ENCODE measurements at regions not wholly inside any gene's neighbourhood (a gene's known extent, or its start where the extent isn't known, plus 50 kb on each side); places are given as distances from the start of the nearest gene placed in this dataset.

DNA sequence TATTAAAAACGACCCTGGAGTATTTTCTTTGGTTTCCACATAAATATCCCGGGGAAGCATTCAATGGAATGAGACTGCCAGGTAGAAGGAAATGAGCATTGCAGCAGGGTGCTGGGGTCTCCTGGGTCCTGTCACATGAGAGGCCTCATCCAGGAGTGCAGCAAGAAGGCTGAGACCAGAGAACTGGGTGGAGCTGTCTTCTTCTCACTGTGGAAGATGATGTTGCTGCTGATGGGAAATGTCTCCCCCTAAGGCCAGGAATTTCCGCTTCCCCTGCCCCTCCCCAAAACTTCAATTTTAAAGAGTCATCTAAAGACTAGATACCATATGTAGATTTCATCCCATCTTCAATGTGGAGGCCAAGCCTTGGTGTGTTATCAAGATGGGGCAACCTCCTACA lies 95.2 kb upstream of the SIX2 start:
- no peaks in the 10 kb centered on the region for H3K9me2 ChIP-seq (replicated peaks; ENCODE audit: insufficient read depth, low read length)
- H2AFZ ChIP-seq (ENCODE audit: low read length): no peak overlapping the region
- no peak for DNase-seq
- H3K79me2 ChIP-seq (ENCODE audit: low read length): no peaks in the 10 kb centered on the region
- no peaks in the 10 kb centered on the region for H3F3A ChIP-seq (ENCODE audit: insufficient read depth, low read length)
- no peak overlapping the region for H3K27ac ChIP-seq (ENCODE audit: low read length)
- no peaks in the 10 kb centered on the region for H3K4me1 ChIP-seq (ENCODE audit: low read length)
- H3K9ac ChIP-seq (ENCODE audit: low read length): no peak overlapping the region
- H3K9me3 ChIP-seq (replicated peaks; ENCODE audit: insufficient read depth, low read length): no peaks in the 10 kb centered on the region
- no peaks in the 10 kb centered on the region for H3K27me3 ChIP-seq (replicated peaks; ENCODE audit: insufficient read depth, low read length)
- H3K4me2 ChIP-seq (ENCODE audit: low read depth, low read length): no peak overlapping the region
- no peaks in the 10 kb centered on the region for H3K36me3 ChIP-seq (replicated peaks; ENCODE audit: insufficient read depth, low read length)
- H3K4me3 ChIP-seq (ENCODE audit: low read length): no peak overlapping the region
- TF ChIP-seq EZH2 (optimal IDR thresholded peaks at IDR 0.05; ENCODE audit: low read depth, low read length): no peak
- TF ChIP-seq, protein P1, sequence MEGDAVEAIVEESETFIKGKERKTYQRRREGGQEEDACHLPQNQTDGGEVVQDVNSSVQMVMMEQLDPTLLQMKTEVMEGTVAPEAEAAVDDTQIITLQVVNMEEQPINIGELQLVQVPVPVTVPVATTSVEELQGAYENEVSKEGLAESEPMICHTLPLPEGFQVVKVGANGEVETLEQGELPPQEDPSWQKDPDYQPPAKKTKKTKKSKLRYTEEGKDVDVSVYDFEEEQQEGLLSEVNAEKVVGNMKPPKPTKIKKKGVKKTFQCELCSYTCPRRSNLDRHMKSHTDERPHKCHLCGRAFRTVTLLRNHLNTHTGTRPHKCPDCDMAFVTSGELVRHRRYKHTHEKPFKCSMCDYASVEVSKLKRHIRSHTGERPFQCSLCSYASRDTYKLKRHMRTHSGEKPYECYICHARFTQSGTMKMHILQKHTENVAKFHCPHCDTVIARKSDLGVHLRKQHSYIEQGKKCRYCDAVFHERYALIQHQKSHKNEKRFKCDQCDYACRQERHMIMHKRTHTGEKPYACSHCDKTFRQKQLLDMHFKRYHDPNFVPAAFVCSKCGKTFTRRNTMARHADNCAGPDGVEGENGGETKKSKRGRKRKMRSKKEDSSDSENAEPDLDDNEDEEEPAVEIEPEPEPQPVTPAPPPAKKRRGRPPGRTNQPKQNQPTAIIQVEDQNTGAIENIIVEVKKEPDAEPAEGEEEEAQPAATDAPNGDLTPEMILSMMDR (IDR thresholded peaks at IDR 0.05; ENCODE audit: low read length): no peak
- no peak for TF ChIP-seq EZH2phosphoT487 (IDR thresholded peaks at IDR 0.05; ENCODE audit: low read length)
- no peaks in the 10 kb centered on the region for H4K20me1 ChIP-seq (ENCODE audit: insufficient read depth, low read length)

DNA sequence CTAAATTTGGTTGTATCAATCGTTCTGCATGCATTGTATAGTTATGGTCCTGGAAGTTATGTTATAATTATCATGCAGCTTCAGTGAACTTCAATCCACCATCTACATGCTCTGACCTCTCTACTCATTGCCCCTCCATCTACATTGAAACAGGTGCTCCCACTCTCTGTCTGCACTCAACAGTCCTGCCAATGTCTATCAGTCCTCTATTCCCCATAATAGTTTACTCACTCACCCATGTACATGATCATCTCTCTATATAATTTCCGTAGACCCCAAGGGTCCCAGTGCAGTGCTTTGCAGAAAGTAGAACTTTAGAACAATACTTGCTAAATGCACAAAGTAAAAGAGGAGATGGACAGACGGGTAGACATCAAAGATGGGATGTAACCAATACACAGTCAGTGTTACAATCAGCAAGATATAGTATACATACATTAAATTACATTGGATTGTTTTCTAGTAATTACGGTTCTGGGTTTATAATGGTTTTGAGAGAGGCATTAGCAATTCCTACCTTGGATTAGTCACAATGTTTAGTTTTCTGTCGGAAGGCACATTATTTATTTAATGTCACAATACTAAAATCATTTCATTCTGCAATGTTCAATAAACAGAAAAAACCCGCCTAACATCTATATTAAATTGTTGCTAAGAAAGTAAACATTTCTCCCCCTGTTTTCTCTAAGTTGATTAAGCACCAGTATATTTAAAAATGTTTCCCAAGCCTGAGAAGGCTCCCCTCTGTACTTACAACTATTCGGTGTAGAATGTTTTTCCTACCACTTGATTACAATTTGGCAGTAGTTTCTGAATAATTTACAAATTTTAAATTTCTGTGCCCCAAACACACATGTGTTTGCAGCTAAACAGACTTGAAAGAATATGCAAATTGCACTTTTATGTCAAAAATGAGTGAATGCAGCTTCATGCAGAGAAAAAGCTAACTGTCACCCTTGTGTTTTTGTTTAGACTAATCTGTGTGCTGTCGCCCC lies 94.4 kb upstream of the SIX2 start:
- H3K4me2 ChIP-seq (ENCODE audit: low read depth, low read length): no peak overlapping the region
- H2AFZ ChIP-seq (ENCODE audit: low read length): no peak overlapping the region

DNA sequence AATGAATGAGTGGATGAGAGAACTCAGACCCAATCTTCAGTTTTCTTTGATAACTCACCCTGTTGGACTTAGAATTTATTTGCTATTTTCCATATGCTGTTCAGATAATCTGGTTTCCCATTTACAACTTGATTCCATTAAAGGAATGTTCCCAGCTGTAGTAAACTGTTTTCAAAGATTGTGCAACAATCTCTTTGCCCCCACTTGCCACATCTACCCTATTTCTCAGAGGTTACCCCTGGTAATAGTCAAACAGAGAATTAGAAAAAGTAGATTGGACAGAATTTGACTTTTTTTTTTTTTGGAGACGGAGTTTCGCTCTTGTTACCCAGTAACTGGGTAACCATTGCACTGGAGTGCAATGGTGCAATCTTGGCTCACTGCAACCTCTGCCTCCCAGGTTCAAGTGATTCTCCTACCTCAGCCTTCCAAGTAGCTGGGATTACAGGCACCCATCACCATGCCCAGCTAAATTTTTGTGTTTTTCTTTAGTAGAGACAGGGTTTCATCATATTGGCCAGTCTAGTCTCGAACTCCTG lies 93.4 kb upstream of the SIX2 start:
- H3K36me3 ChIP-seq (replicated peaks; ENCODE audit: insufficient read depth, low read length): no peaks in the 10 kb centered on the region
- H3K4me1 ChIP-seq (ENCODE audit: low read length): no peaks in the 10 kb centered on the region
- H3K27ac ChIP-seq (ENCODE audit: low read length): no peak overlapping the region
- H4K20me1 ChIP-seq (ENCODE audit: insufficient read depth, low read length): no peaks in the 10 kb centered on the region
- no peaks in the 10 kb centered on the region for H3K27me3 ChIP-seq (replicated peaks; ENCODE audit: insufficient read depth, low read length)
- no peak overlapping the region for H2AFZ ChIP-seq (ENCODE audit: low read length)
- H3K9me3 ChIP-seq (replicated peaks; ENCODE audit: insufficient read depth, low read length): no peaks in the 10 kb centered on the region
- H3F3A ChIP-seq (ENCODE audit: insufficient read depth, low read length): no peaks in the 10 kb centered on the region
- H3K4me3 ChIP-seq (ENCODE audit: low read length): no peak overlapping the region
- no peaks in the 10 kb centered on the region for H3K79me2 ChIP-seq (ENCODE audit: low read length)
- DNase-seq: no peak
- H3K9ac ChIP-seq (ENCODE audit: low read length): no peak overlapping the region
- H3K9me2 ChIP-seq (replicated peaks; ENCODE audit: insufficient read depth, low read length): no peaks in the 10 kb centered on the region
- TF ChIP-seq EZH2phosphoT487 (IDR thresholded peaks at IDR 0.05; ENCODE audit: low read length): no peak
- no peak overlapping the region for H3K4me2 ChIP-seq (ENCODE audit: low read depth, low read length)

More for the DNA sequence above, 94.4 kb upstream of the SIX2 start:
- no peak for DNase-seq
- no peaks in the 10 kb centered on the region for H3K4me1 ChIP-seq (ENCODE audit: low read length)
- no peaks in the 10 kb centered on the region for H3F3A ChIP-seq (ENCODE audit: insufficient read depth, low read length)
- no peak overlapping the region for H3K27ac ChIP-seq (ENCODE audit: low read length)
- TF ChIP-seq EZH2phosphoT487 (IDR thresholded peaks at IDR 0.05; ENCODE audit: low read length): no peak
- TF ChIP-seq, protein P1 (IDR thresholded peaks at IDR 0.05; ENCODE audit: low read length): no peak
- TF ChIP-seq EZH2 (optimal IDR thresholded peaks at IDR 0.05; ENCODE audit: low read depth, low read length): no peak
- no peaks in the 10 kb centered on the region for H3K9me2 ChIP-seq (replicated peaks; ENCODE audit: insufficient read depth, low read length)
- no peaks in the 10 kb centered on the region for H3K79me2 ChIP-seq (ENCODE audit: low read length)
- no peak overlapping the region for H3K9ac ChIP-seq (ENCODE audit: low read length)
- no peaks in the 10 kb centered on the region for H3K9me3 ChIP-seq (replicated peaks; ENCODE audit: insufficient read depth, low read length)
- no peaks in the 10 kb centered on the region for H3K27me3 ChIP-seq (replicated peaks; ENCODE audit: insufficient read depth, low read length)
- H4K20me1 ChIP-seq (ENCODE audit: insufficient read depth, low read length): no peaks in the 10 kb centered on the region
- H3K4me3 ChIP-seq (ENCODE audit: low read length): no peak overlapping the region
- H3K36me3 ChIP-seq (replicated peaks; ENCODE audit: insufficient read depth, low read length): no peaks in the 10 kb centered on the region
